Activated T-helper 1 cell treated with anti-CD3 and anti-CD28 coated beads, Interleukin-12 subunit alpha, Interleukin-12 subunit beta, Interleukin-2, Interleukin-4 antibody, amounts not matched to agents 30 ng/mL and 10 ng/mL and 1 ng/mL, durations not matched to agents 14 hours and 24 hours and 36 hours (primary cell): ENCODE measurements at regions not wholly inside any gene's neighbourhood (a gene's known extent, or its start where the extent isn't known, plus 50 kb on each side); places are given as distances from the start of the nearest gene placed in this dataset.
A peak's percentile ranks its signal among the peaks of the same experiment; 100 is the strongest.

Source experiments
- DNase-seq: peaks from one replicate; pipeline ENCODE4 v3.0.0; 2021; ENCODE audit warnings: low spot score
- H3K27ac Mint-ChIP-seq: one replicate; pipeline ENCODE4 v1.8.0; 2021; ENCODE audit warnings: mild to moderate bottlenecking, mixed read lengths
- H3K27me3 Mint-ChIP-seq: one replicate; pipeline ENCODE4 v1.8.0; 2022; ENCODE audit warnings: mild to moderate bottlenecking, moderate library complexity, mixed read lengths; ENCODE audit not compliant: insufficient read depth
- H3K36me3 Mint-ChIP-seq: one replicate; pipeline ENCODE4 v1.8.0; 2021; ENCODE audit warnings: low read depth, mixed read lengths
- H3K4me1 Mint-ChIP-seq: one replicate; pipeline ENCODE4 v1.8.0; 2021; ENCODE audit warnings: low read depth, mixed read lengths
- H3K4me3 Mint-ChIP-seq: one replicate; pipeline ENCODE4 v1.8.0; 2021; ENCODE audit warnings: mild to moderate bottlenecking, moderate library complexity, mixed read lengths
- H3K9me3 Mint-ChIP-seq: one replicate; pipeline ENCODE4 v1.8.0; 2021; ENCODE audit warnings: mixed read lengths
- intact Hi-C: fragments of 100-400 bp; cut with micrococcal nuclease; formaldehyde crosslinking; loops from one replicate; pipeline ENCODE4 v1.15.1; 2024

DNA sequence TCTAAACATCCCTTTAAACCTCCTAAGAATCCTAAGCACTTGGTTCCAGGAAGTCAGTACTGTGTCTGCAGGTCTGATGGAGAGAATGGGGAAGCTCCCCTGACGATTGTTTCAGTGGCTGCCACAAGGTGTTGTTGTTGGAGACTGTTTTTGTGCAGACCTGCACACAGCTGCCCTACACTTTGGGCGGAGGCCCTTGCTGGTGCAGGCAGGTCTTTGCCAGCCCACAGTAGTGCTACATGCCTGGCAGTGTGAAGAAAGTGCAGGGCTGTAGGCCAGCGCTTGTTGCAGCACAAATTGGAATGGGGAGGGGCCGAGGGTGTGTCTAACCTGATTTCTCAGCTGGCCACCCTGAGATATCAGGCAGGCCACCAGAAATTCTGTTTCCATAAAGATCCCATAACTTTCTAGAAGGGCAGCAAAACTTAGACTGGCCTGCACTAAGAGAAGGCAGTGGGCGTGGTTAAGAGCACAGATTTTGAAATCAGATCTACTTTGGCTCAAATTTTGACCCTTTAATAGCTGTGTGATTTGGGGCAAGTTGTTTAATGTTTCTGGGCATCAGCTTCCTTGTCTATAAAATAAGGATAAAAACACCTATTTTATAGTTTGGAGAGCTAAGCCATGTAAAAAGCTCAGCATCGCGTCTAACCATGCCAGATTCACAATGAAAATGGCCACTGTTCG lies 83.7 kb upstream of the SLC1A4 start:
- intact Hi-C loops: no loop called here
- Mint-ChIP-seq H3K4me1 (peaks cover 13% of the 10 kb centered on the region), H3K4me3 (no peak overlapping the region), H3K9me3 (no peaks in the 10 kb centered on the region), H3K27me3 (peaks cover 23% of the 10 kb centered on the region), H3K36me3 (no peaks in the 10 kb centered on the region), H3K27ac (no peak overlapping the region)
- no peak for DNase-seq

DNA sequence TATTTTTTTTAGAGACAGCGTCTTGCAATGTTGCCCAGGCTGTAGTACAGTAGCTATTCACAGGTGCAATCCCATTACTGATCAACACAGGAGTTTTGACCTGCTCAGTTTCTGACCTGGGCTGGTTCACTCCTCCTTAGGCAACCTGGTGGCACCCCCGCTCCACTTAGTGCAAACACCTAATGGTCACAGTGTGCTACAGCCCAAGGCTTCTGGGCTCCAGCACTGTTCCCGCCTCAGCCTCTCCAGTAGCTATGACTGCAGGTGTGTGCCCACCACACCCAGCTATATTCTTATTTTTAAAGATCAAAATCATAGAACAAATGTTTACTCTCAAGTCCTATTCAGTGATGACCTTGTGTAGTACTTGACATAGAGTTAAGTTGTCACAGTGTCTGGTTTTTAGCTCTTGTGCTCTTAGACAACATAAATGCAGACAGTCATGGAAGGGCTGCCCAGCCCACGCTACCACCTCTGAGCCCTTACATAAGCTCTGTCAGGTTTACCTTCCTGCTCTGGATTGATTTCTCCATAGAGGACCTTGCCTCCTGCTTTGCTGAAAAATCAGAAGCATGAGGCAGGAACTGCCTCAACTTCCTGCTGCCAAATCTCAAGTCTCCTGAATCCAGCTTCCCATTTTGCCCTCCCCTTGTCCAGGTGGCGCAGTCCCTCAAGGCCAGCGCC lies 82.2 kb upstream of the SLC1A4 start:
- H3K36me3 Mint-ChIP-seq: no peaks in the 10 kb centered on the region
- H3K27me3 Mint-ChIP-seq: peaks cover 20% of the 10 kb centered on the region
- H3K27ac Mint-ChIP-seq: no peak overlapping the region
- no peaks in the 10 kb centered on the region for H3K9me3 Mint-ChIP-seq
- no peak overlapping the region for H3K4me3 Mint-ChIP-seq
- intact Hi-C loops: no loop called here
- DNase-seq: no peak
- peaks cover 24% of the 10 kb centered on the region for H3K4me1 Mint-ChIP-seq

DNA sequence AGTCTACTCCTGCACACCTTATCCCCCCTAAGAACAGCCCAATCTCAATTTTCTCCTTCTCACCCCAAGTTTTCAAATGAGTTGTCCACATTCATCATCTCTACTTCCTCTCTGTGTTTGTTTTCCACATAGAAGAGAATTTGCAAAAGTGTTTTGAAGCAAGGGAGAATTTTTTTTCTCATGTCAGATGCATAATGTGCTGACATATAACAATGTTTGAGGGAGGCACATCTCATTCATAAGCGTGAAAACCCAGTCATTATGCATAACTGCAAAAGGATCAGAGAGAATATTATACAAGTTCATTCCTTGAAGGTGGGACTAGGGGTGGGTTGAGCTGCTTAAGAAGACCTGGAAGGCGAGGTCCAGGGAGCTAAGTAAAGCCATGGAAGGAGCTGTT lies 80.8 kb upstream of the SLC1A4 start:
- Mint-ChIP-seq H3K36me3 (no peaks in the 10 kb centered on the region), H3K27me3 (peaks cover 12% of the 10 kb centered on the region), H3K9me3 (no peaks in the 10 kb centered on the region), H3K4me3 (no peak overlapping the region), H3K4me1 (peaks cover 24% of the 10 kb centered on the region), H3K27ac (peak overlapping the region; percentile 50)
- intact Hi-C loops: no loop called here
- DNase-seq: no peak

DNA sequence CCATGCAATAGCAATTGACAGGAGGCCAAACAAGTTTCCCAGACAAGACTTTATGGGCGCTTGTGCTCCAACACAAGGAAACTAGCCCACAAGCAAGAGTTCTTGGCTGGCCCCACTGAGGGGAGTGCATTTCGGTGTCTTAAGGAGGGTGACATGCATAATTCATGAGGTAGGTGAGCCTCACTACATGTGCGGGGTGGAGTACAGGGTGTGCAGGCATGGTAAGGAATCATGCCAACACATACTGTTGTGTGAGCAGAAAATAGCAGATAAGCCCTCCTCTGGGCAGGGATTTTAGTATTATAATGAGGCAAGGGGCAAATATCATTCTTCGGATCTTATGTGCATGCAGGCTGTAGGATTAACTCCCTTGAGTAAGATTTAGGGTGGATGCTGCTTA lies 78.7 kb upstream of the SLC1A4 start:
- Mint-ChIP-seq H3K4me1 (peaks cover 22% of the 10 kb centered on the region), H3K36me3 (no peaks in the 10 kb centered on the region), H3K27ac (no peak overlapping the region), H3K9me3 (no peaks in the 10 kb centered on the region), H3K4me3 (no peak overlapping the region), H3K27me3 (peaks cover 8% of the 10 kb centered on the region)
- intact Hi-C loops: loop anchor here (2.0 kb wide), 1 partner anchor 36 kb away; no protein-coding TSS in a partner anchor
- DNase-seq: no peak

DNA sequence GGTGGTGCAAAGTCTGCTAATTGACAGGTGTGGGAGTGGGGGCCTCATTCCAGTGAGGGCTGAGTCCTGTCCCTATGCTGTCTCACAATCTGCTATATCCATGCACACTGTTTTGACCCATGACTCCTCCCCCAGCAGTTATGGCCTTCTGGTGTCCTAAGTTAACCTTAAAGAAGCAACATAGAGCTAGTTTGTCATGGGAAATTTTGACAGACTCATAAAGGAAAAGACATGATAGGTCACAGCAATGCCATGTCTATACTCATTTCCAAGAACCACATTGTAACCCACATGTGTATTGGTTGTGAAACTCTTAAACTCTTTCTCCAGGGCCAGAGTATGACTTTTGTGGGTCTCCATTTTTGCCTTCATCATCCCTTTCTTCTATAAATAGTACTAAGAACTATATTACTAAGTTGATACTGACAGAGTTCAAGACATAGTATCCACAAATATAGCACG lies 78.2 kb upstream of the SLC1A4 start:
- H3K27me3 Mint-ChIP-seq: peaks cover 8% of the 10 kb centered on the region
- no peaks in the 10 kb centered on the region for H3K36me3 Mint-ChIP-seq
- H3K9me3 Mint-ChIP-seq: no peaks in the 10 kb centered on the region
- peak overlapping the region; percentile 50 for H3K27ac Mint-ChIP-seq
- H3K4me1 Mint-ChIP-seq: peaks cover 22% of the 10 kb centered on the region
- no peak overlapping the region for H3K4me3 Mint-ChIP-seq
- intact Hi-C loops: loop anchor here (1.0 to 2.0 kb wide), 2 partner anchors 36 to 71 kb away; no protein-coding TSS in a partner anchor
- DNase-seq: no peak

DNA sequence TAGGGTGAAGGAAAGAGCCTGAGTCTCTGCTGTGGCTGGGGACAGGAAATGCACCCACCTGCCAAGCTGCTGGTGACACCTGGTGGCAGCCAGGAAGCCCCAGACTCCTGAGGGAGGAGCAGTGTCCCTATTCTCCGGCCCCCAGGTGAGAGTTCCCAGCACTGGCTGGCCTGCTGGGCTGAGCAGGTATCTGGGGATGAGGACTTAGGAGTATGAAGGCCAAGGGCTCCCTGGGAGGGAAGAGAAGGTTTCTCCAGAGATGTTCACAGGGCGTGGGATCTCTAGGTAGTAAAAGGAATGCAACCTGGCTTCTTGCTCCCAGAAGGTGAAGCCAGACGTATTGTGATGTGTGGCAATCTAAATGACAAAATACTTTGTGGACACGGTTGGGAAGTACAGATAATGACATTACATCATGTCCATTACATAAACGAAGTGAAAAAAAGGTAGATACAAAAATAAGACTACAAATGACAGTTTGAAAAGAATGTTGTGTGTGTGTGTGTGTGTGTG lies 75.8 kb upstream of the SLC1A4 start:
- H3K9me3 Mint-ChIP-seq: no peaks in the 10 kb centered on the region
- DNase-seq: no peak
- peaks cover 32% of the 10 kb centered on the region for H3K4me1 Mint-ChIP-seq
- intact Hi-C loops: no loop called here
- H3K36me3 Mint-ChIP-seq: peaks cover 4% of the 10 kb centered on the region
- H3K27ac Mint-ChIP-seq: no peak overlapping the region
- H3K27me3 Mint-ChIP-seq: peaks cover 3% of the 10 kb centered on the region
- H3K4me3 Mint-ChIP-seq: no peak overlapping the region

DNA sequence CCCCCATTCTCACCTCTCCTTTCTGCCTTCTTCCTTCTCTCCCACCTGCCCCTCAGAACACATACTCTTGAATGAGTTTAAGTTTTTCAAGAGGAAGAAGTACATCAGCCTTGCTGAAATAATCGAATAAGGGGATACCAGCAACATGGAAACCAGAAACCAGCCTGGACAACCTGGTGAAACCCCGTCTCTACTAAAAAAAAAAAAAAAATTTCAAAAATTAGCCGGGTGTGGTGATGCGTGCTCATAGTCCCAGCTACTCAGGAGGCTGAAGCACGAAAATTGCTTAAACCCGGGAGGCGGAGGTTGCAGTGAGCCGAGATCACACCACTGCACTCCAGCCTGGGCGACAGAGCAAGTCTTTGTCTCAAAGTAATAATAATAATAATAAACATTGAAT lies 75.0 kb upstream of the SLC1A4 start:
- H3K27me3 Mint-ChIP-seq: peaks cover 1% of the 10 kb centered on the region
- intact Hi-C loops: no loop called here
- H3K9me3 Mint-ChIP-seq: no peaks in the 10 kb centered on the region
- H3K36me3 Mint-ChIP-seq: peaks cover 4% of the 10 kb centered on the region
- peaks cover 36% of the 10 kb centered on the region for H3K4me1 Mint-ChIP-seq
- no peak overlapping the region for H3K4me3 Mint-ChIP-seq
- no peak for DNase-seq
- no peak overlapping the region for H3K27ac Mint-ChIP-seq

DNA sequence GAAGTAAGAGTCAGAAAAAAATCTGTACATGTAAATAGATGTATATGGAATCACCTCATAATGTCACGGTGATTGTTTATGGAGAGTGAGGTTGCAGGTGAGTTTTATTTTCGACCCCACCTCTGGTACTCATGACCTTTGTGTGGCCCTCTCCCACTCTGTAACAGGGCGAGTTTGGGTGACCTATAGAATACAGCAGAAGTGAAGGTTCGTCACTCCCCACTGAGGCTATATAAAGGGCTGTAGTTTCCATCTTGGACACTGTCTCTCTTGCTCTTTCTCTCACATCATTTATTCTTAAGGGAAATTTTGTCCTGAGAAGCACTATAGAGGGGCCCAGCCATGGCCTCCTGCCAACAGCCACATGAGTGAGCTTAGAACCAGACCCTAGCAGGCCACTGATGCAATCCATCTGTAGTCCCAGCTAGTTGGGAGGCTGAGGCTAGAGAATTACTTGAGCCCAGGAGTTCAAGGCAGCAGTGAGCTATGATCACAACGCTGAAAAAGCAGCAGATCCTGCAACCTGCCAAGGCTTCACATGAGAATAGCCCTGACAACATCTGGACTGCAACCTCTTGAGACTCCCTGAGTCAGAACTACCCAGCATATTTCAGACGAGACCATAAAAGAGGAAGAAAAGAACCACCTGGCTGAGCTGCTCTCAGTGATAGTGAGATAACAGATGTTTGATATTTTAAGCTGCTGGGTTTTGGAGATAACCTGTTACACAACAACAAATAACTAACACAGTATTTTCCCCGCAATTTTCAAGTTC lies 74.3 kb upstream of the SLC1A4 start:
- Mint-ChIP-seq H3K36me3 (peaks cover 4% of the 10 kb centered on the region), H3K9me3 (no peaks in the 10 kb centered on the region), H3K4me3 (no peak overlapping the region), H3K27me3 (peaks cover 1% of the 10 kb centered on the region), H3K27ac (no peak overlapping the region), H3K4me1 (peaks cover 42% of the 10 kb centered on the region)
- intact Hi-C loops: no loop called here
- DNase-seq: no peak

DNA sequence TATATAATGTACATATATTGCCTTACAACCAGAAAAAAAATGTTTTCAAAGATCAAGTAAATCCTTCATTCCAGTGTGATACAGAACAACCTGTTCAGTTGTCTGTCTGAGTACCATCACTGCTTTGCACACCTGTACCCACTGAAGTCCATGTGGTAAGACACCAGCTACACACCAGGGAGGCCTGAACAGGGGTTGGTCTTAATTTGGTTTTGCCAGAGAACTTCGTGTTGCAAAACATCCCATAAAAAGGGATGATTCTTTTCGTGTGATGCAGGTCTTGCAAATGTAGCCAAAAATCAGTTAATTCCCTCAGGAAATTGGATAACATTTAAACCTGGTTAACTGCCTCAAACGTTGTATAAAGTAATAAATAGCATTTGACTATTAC lies 73.7 kb upstream of the SLC1A4 start:
- Mint-ChIP-seq H3K27ac (no peak overlapping the region), H3K36me3 (peaks cover 4% of the 10 kb centered on the region), H3K4me1 (peaks cover 42% of the 10 kb centered on the region), H3K4me3 (no peak overlapping the region), H3K9me3 (no peaks in the 10 kb centered on the region), H3K27me3 (peaks cover 1% of the 10 kb centered on the region)
- intact Hi-C loops: no loop called here
- no peak for DNase-seq

DNA sequence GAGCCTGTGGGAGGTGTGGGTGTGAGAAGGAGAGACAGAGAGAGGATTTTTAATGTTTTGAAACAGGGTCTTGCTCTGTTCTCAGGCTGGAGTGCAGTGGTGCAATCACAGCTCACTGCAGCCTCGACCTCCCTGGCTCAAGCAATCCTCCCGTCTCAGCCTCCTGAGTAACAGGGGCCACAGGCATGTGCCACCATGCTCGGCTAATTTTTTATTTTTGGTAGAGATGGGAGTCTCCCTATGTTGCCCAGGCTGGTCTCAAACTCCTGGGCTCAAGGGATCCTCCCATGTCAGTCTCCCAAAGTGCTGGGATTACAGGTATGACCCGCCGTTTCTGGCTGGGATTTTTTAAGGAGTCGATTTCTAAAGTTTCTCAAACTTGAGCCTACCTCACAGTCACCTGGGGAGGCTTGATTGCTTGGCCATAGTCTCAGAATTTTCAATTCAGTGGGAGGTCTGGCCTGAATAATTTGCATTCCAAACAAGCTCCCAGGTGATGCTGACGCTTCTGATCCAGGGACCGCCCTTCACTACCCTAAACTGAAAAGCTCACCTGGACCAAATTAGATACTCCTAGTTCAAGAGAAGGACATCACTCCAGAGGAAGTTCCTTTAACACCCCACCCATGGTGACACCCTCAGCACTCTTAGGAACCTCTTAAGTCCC lies 70.8 kb upstream of the SLC1A4 start:
- H3K36me3 Mint-ChIP-seq: peaks cover 4% of the 10 kb centered on the region
- intact Hi-C loops: no loop called here
- no peaks in the 10 kb centered on the region for H3K9me3 Mint-ChIP-seq
- H3K27ac Mint-ChIP-seq: peak overlapping the region; percentile 89
- peaks cover 32% of the 10 kb centered on the region for H3K4me1 Mint-ChIP-seq
- H3K4me3 Mint-ChIP-seq: peak overlapping the region; percentile 88
- DNase-seq: no peak
- peaks cover 1% of the 10 kb centered on the region for H3K27me3 Mint-ChIP-seq

DNA sequence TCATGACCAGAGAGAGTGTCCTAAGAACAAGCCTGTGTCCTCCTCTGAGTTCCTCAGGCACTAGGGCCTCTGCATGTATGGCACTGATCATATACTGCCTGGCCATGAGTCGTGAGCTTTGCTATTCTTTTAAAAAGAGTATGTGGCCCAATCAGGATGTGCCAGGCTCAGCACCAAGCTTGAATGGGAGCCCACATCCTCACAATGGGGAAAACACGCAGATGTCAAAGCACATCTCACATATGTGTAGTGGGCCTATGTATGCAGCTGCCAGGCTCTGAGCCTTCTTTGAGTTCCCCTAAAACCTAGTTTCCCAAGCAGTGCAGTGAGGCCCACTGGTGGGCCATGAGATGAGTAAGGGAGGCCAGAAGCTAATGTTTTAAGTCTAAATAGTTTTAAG lies 69.9 kb upstream of the SLC1A4 start:
- H3K4me3 Mint-ChIP-seq: peak overlapping the region; percentile 53
- DNase-seq: no peak

DNA sequence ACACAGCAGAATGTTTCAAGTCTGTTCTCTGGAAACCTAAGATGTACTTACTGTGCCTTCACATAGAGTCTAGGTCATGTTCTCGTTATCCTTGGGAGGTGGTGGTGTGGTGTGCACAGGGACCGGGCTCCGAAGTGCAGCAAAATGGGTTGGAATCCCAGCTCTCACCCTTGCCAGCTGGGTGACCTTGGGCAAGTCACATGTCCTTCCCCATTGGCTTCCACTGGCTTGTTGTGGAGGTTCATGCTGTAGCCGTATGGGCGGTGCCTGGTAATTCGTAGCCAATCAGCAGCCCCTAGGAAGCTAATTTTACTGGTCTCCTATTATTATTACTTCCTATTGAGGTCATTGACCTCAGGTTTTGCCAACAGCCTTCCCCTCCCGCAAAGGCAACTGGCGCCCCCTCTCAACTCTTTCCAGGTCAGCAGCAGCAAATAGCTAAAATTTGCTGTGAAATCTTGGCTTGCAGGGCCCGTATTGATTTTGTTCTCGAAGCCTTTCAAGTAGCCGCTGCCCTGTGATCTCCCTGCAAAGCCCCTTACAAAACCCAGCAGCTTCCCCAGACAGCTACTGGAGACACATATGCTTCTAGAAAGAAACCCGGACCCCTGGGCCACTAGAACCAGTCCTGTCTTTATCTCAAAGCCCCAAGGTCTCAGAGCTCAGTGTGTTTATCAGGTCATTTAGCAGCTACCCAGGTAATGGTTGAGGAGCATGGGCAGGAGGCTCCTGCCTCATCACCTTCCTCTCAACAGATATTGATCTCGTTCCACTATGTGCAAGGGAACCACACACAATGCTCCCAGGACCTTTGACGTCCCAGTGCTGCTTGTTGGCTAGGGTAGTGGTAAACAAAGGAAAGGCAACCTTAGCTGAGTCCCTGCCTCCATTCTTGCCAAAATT lies 66.5 kb upstream of the SLC1A4 start:
- Mint-ChIP-seq H3K27me3 (no peaks in the 10 kb centered on the region), H3K9me3 (peaks cover 17% of the 10 kb centered on the region), H3K36me3 (peaks cover 8% of the 10 kb centered on the region), H3K4me1 (peaks cover 28% of the 10 kb centered on the region), H3K4me3 (no peak overlapping the region), H3K27ac (no peak overlapping the region)
- no peak for DNase-seq
- intact Hi-C loops: no loop called here

More for the DNA sequence above, 69.9 kb upstream of the SLC1A4 start:
- Mint-ChIP-seq H3K9me3 (no peaks in the 10 kb centered on the region), H3K36me3 (peaks cover 4% of the 10 kb centered on the region), H3K27me3 (peaks cover 1% of the 10 kb centered on the region), H3K4me1 (peaks cover 32% of the 10 kb centered on the region), H3K27ac (no peak overlapping the region)
- intact Hi-C loops: no loop called here
